Keratinocyte (primary cell): ENCODE measurements at regions not wholly inside any gene's neighbourhood (a gene's known extent, or its start where the extent isn't known, plus 50 kb on each side); places are given as distances from the start of the nearest gene placed in this dataset.

Source experiments
- CTCF ChIP-seq, 3 experiments: IDR thresholded peaks in 1 of 3; conservative IDR thresholded peaks in 1 of 3; optimal IDR thresholded peaks in 1 of 3; 2 replicates in 2 of 3; 3 replicates in 1 of 3; pipeline versions ENCODE3 to v1.5.1; 2011; ENCODE audit warnings: low read length in 3 of 3, mild to moderate bottlenecking in 3 of 3, moderate library complexity in 2 of 3, control low read depth in 1 of 3, inconsistent platforms in 1 of 3; ENCODE audit not compliant: insufficient read depth in 2 of 3; ENCODE audit errors: extremely low read depth in 1 of 3
- EZH2 ChIP-seq: IDR thresholded peaks from one replicate; pipeline ENCODE4 v1.6.1; 2012; ENCODE audit warnings: inconsistent platforms, mild to moderate bottlenecking, low read length, moderate library complexity

GRCh38 chr7:18414885-18415284 is 80.7 kb upstream of the HDAC9 start:
- no peak for TF ChIP-seq CTCF (optimal IDR thresholded peaks at IDR 0.05 in 1 of 3, IDR thresholded peaks at IDR 0.05 in 1 of 3, conservative IDR thresholded peaks at IDR 0.05 in 1 of 3; ENCODE audit: extremely low read depth in 1 of 3, insufficient read depth in 2 of 3, low read length in 3 of 3)
- TF ChIP-seq EZH2, result no peak
